Ureter (tissue), 1 donor: ENCODE measurements at regions not wholly inside any gene's neighbourhood (a gene's known extent, or its start where the extent isn't known, plus 50 kb on each side); places are given as distances from the start of the nearest gene placed in this dataset.
"Not testable (repeated sequence)": the region's sequence is repeated elsewhere in the genome, so short reads cannot be mapped to it uniquely, and the experiment has no call there.

Source experiments
- DNase-seq: peaks from one replicate; pipeline ENCODE4 v3.0.0-alpha.2; 2020; ENCODE audit warnings: low spot score
- donor health status: DM: yes; HTN: yes; CAD: no.

DNA sequence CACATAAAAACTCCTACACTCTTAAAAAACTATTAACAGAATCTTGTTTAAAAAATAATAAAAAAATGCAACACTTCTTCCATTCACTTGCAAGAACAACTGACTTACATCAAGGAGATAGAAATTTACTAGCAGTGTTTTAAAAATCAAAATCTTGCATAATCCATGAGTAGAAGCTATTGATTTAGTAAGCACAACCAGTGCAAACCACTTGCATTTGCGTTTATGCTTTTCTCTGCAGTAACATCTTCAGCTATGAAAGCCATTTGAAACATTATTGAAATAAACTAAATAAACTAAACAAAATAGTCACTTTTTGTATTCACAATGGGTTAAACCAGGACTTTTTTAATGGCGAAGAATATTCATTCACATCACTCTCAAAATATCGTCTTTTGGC lies 389.2 kb upstream of the EMCN start:
- DNase-seq, result no peak

DNA sequence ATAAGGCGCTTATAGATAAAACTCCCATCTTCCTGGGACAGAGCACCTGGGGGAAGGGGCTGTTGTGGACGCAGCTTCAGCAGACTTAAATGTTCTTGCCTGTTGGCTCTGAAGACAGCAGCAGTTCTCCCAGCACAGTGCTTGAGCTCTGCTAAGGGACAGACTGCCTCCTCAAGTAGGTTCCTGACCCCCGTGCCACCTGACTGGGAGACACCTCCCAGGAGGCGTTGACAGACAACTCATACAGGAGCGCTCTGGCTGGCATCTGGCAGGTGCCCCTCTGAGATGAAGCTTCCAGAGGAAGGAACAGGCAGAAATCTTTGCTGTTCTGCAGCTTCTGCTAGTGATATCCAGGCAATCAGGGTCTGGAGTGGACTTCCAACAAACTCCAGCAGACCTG lies 383.1 kb upstream of the EMCN start:
- DNase-seq, result not testable (repeated sequence)

DNA sequence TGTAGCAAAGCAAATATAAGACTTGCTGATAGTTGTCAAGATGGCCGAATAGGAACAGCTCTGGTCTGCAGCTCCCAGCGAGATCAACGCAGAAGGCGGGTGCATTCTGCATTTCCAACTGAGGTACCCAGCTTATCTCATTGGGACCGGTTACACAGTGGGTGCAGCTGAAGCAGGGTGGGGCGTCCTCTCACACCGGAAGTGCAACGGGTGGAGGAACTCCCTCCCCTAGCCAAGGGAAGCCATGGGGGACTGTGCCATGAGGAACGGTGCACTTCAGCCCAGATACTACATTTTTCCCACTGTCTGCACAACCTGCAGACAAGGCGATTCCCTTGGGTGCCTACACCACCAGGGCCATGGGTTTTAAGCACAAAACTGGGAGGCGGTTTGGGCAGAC lies 382.3 kb upstream of the EMCN start:
- DNase-seq, result no peak

DNA sequence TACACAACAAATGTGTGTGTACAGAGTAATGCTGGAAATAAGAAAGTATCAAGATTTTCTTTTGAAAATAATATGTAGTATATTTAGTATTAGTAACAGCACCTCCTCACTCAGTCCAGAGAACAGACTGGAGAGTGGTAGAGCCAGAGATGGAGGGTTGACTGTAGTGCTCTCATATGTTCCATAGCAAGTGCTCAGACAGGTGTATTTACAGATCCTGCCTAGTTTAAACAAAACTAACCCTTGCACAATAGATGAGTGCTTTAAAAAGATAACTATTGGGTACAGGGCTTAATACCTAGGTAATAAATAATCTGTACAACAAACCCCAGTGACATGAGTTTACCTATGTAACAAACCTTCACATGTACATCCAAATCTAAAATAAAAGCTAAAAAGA lies 381.0 kb upstream of the EMCN start:
- DNase-seq, result no peak

DNA sequence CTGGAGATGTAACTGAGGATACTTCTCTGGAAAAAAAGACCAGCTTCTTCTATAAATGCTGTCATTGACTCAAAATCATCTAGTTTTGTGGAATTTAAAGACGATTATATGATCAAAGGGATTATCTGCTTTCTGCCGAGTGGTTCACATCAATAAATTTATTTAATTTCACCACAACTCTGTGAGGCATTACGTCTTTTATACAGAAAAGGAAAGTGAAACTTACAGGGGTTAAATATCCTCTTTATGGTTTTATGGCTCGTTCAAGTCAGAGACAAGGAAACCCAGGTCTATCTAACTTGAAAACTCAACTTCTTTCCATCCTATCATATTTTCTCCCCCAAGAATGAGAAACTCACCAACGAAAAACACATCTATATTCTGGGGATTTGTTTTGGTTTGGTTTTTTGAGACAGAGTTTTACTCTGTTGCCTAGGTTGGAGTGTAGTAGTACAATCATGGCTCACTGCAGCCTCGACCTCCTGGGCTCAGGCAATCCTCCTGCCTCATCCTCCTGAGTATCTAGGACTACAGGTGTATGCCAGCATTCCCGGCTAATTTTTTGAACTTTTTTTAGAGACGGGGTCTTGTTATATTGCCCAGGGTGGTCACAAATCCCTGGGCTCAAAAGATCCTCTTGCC lies 377.9 kb upstream of the EMCN start:
- no peak for DNase-seq

DNA sequence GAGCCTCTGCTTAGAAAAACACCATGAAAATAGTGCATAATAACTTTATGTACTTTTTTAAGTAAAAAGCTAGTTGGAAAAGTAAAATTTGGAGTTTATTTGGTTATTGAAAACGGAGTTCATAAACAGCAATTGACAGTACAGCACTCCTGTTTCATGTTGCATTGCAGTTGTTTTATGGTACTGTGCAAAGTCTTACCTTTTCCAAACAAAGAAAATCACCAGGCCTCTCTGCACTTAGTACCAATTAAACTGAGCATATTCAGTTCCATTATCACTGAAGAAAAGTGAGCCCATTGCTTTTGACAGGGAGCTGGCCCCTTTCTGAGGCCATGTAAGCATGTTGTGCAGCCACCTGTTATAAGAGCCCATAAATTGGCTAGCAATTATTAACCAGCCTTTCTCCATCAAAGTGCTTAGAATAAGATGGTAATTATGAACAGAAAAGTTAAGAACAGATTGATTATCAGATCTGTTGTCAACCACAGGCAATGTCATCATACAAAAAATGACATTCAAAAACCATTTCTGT lies 376.6 kb upstream of the EMCN start:
- DNase-seq, result no peak

DNA sequence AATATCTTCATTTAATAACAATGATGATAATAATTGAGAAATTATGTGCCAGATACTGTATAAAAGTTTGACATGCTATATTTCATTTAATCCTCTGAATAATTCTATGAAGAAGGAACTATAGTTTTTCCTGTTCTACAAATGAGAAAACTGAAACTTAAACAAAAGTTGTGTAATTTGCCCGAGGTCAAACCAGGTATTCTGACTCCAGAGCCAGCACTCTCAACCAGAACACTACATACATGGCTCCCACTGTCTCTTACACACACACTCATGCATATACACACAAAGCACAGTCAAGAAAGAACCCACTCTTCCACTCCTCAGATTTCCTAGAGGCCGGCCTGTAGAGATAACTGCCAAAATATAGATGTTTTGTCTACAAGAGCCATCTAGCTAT lies 374.0 kb upstream of the EMCN start:
- no peak for DNase-seq

DNA sequence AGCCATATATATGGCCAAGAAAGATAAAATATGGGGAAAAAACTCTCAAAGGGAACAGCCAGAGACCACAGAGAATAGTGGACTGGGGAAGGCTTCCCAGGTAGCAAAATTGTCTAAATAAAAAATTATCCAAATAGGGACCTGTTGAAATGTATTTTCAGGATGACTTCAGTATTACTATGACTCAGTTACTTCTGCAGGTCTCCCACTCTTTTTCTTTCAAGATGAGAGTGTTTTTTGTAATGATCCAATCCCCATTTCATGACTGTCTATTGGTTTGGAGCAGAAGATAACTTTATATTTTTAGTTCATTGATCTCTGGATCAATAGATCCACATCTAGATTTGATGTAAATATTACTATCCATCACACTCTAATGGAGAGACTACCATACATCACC lies 372.1 kb upstream of the EMCN start:
- DNase-seq, result no peak

DNA sequence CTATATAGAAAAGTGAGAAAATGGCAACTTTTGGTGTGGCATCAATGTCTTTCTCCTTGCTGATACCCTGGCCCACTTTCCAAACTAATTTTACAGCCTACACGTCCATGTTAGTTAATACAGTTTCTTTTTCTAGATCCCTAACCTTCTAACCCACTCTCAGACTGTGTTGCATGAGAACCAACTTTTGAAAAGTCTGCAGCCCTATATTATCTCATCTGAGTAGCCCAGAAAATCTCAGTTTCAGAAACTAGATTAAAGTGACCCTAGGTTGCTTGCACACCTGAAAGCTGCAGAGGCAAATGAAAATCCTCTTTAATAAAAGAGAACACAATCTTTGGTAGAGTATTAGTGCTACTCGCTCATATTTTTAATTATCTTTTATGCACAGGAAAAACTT lies 371.6 kb upstream of the EMCN start:
- DNase-seq, result no peak

DNA sequence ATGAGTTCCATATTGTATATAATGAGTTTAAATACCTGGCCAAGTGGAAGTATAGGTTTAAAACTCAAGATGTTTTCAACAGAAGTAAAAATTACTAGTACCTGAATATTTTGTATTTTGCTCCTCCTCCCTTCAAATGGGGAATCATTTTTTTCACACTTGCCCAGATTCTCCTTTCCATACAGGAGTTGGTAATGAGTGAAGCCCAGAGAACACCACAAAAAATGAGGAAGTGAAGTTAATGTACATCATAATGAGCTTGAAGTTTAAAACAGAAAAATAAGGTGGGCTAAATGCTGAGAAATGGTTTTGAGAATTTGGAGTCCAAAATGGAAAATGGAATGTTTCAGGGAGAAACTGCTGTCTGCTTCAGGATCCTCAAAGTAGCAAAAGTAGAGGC lies 364.8 kb upstream of the EMCN start:
- DNase-seq, result no peak

DNA sequence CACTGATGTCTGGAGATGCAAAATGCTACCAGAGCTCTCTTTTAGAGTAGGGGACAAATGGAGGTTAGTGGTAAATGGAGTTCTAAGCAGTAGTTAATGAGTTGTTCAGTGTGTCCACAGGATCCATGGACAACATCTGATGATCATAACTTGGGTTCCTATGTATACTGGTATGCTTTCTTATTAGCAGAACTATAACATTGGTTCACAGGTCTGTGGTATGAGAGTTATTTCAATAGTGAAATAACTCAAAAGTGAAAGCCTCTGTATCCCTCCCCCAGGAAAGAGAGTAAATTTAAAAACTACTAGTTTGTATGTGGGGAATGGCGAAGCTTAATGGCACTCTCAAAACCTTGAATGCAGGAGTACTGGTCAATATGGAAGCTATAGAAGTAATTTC lies 363.5 kb upstream of the EMCN start:
- DNase-seq, result no peak

DNA sequence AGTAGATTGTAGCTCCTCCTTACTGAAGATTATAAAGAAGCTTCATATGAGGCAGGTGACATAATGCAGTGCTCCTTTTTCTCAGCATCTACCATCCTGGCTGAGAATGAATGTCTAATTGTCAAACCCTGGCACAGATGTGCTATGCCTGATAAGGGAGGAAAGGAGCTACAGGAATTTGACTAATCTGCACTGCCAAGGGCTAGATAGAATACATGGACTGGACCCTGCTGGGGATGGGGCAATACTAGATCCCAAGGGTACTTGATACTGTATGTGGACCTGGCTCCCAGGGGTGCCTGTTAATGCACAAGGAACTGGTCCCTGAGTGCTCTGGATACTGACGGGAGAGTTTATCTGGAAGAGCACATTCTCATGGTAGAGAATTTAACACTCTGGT lies 362.2 kb upstream of the EMCN start:
- no peak for DNase-seq

DNA sequence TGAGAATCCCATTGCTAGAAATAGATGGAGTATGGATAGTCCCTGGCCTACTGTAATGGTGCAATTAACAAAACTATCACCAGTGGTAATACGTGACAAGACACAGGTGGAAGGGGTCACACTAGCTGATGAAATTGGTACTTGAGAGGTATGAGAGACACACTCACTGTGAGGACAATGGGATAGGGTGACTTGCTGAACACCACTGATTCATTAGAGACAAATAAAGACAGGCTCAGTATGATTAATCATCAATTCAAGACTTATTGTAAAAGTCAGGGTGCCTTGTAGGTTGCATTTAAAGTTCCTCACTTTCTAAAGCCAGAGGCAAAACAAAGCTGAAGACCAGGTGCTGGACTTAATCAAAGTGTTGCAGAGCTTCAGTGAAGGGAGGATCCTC lies 361.6 kb upstream of the EMCN start:
- DNase-seq, result no peak

DNA sequence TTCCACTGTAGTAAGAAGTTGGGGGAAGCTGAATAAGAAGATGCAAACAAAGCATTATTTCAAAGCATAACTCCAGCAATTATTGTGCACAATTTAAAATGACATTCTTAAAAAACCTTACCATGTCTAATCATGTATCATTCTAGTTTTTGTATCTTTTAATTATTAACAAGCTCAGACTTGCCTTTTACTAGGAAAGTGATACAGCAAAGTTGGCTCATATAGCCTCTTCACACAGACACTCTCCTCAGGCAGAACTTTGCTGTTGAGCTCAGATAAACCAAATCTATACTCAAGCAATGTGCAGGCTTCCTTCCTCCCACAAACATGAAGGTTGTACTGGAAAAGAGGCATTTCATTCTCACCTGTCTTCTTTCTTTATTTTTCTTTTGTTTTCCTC lies 358.7 kb upstream of the EMCN start:
- DNase-seq, result no peak

DNA sequence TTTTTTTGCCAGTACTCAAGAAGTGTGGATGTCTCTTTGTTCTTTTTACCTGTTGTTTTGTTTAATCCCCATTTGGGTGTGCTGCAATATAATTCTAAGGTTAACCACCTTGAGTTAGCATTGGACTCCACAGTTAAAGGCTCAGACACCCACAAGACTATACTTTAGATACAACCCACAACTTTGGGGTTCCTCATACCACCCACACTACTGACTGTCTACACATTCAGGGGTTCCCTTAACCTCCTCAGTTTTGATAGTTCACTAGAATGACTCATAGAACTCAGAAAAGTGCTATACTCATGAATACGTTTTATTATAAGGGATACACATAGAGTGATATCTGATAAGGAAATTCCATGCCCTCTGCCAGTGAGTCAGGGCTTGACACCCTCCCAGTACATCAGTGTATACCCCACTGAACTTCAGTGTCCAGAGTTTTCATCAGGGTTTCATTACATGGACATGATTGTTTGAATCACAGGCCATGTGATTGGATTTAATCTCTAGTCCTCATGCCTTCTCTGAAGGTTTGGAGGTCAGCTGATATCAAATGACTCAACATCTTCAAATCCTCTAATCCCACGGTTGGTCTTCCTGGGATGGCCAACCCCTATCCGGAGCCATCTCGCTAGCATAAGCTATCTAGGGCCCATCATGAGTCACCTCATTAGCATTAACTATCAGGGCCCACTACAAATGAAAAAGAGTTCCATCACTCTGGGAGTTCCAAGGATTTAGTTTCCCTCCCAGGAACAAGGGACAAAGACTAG lies 357.7 kb upstream of the EMCN start:
- no peak for DNase-seq

DNA sequence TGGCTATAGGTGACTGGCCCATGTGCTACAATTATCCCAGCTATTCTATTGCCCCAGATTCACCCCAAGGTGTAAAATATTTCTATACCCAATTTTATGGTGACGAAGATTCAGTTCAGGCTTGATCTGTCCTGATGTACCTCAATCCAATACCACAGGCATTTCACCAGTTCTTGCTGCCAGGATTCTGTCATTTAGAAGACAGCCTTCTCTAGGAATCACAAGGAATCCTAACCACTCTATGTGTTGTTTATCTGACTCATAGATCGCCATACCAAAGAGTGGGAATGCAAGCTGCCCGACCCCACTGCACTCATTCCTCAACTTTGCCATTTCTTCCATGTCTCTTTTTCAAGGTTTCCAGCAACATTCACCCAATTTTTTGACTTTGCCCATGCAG lies 355.0 kb upstream of the EMCN start:
- no peak for DNase-seq

DNA sequence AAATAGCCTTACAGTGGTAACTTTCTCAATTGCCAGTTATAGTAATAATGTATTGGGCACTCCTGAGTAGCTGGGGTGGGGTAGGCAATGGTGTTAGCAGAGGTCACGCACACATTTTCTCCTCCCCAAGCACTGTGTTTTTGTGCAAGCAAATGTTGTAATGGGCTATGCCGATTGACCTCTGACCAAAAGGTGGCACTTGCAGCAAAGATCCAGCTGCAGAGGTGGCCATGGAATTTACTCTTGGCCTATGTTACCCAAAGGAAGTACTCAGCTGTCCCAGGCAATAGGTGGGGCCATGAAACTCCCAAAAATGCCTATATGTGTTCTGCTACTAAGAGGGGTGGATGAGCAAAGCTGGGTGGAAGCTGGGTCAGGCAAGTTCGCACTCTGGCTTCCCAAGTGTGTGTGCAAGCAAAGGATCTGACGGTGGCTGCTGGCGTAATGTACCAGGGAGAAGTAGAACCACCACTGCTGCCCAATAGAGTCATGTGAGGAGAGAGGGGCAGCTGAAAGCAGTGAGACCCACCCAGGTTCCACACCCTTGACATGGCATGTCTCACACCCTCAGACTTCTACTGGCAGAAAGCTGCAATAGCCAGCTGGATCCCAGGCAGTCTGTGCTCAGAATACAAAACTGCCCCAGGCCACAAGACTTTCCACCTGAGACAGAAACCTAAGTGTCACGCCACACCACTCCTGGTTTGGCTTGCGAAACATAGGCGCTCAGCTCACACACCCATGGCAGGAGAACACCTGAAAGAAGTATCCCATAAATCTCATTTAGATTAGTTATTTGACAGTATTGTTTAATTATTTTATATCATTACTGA lies 353.3 kb upstream of the EMCN start:
- no peak for DNase-seq

DNA sequence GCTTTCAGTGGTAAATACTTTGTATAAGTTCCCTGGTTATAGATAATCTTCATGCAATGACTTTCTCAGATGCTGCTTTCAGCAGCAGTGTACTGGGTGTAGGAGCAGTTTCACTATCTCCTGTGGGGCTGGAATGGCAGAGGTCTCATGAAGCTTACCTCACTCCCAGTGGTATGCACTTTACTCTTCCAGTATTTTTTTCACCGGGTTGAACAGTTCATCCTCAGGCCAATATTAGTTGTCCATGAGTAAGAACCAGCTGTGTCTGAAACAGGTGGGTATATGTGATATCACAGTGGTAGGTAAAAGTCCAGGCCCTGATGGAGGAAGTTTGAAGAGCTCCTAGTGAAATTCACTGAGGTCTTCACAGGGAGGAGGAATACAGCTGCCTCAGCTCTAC lies 351.5 kb upstream of the EMCN start:
- no peak for DNase-seq

DNA sequence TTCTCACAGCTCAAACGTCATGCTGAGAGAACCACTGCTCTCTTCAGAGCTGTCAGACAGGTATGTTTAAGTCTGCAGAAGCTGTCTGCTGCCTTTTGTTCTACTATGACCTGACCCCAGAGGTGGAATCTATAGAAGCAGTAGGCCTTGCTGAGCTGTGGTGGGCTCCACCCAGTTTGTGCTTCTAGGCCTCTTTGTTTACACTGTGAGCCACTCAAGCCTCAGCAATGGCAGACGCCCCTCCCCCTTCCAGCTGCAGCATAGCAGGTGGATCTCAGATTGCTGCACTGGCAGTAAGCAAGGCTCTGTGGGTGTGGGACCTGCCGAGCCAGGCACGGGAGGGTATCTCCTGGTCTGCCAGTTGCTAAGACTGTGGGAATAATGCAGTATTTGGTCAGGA lies 350.5 kb upstream of the EMCN start:
- not testable (repeated sequence) for DNase-seq

DNA sequence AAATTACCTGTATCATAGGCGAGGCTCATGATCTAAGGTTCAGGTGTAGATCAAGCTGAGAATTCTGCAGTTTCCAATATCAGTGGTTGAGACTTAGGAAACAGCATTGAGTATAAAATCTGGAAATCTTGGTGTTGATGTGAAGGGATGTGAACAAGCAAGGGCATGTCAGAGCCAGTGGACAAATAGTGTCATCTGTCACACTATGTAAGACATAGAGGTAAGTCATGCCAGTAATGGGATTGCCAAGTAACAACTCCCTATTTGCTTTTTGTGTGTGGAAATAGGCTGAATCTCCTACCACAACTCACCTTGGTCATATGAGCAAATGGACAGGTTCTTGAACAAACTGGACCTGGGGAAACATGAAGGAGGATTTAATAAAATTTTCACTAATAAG lies 334.5 kb upstream of the EMCN start:
- no peak for DNase-seq

DNA sequence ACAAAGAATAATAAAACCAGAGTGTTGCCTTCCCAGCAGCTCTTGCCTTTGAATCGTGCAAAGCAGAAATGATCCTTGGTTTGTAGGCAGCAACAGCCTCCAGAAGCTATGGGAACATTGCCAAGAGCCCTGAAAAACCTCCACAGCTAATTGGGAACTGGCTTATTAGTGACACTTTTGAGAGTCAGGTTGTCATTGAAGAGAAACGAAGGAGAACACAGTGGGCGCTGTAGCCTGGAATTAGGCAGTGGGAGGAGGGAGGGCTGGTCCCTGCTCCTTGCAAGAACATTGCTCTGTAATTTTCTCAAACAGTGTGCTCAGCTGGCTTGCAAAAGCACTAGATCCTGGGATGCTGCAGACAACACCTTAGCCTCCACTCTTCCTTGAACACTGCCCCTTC lies 331.5 kb upstream of the EMCN start:
- DNase-seq, result no peak

DNA sequence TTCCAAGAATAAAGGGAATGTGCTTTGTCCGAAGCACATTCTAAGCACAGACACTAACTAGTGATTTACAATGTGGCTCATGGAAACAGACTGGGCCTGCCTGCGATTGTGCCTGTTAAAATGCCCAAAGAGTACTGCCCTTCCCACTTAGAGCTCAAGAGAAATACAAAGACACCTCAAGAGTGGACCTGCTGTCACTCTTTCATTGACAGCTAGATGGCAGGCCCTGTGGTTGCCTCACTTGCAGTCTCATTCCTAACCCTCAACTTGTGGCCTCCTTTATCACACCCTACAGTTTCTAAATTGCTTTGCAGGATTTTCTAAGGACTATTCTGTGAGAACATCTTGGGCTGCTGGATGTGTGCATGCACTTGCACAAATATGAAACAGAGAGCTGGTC lies 331.0 kb upstream of the EMCN start:
- DNase-seq, result no peak

DNA sequence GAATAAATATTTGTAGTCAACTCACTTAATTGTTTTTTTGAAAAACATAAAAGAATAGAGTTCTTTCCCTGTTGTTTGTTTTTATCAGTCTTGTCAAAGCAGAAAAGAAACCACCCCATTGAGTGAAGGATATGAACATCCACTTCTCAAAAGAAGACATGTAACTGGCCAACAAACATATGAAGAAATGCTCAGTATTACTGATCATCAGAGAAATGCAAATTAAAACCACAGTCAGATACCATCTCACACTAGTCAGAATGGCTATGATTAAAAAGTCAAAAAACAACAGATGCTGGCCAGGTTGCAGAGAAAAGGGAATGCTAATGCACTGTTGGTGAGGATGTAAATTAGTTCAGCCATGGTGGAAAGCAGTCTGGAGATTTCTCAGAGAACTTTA lies 326.1 kb upstream of the EMCN start:
- no peak for DNase-seq
